Left forelimb (tissue), 1 donor: ENCODE measurements at regions not wholly inside any gene's neighbourhood (a gene's known extent, or its start where the extent isn't known, plus 50 kb on each side); places are given as distances from the start of the nearest gene placed in this dataset.
"Not testable (repeated sequence)": the region's sequence is repeated elsewhere in the genome, so short reads cannot be mapped to it uniquely, and the experiment has no call there.

Experiments
- DNase-seq: peaks from one replicate; pipeline ENCODE4 v3.0.0-alpha.2; 2018; ENCODE audit warnings: low spot score

DNA sequence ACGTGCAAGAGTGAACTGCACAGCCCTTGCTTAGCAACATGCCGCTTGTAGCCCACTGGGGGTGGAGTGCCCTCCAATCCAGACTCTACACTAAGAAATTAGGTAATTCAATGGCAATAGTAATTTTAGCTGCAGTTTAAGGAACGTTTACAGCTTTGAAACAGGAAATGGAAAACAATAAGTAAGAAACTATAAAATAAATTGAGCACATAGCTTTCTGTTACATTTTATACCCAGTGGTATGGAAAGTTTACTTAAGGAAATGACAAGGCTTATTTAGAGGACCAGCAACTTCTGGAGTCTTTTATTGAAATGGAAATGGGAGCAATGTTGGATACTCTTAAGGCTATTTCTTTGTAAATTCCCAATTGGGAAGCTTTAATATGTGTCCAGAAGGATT, 373.2 kb downstream of the KCNRG start:
- DNase-seq = no peak

GRCh38 chr13:50389726-50390125, 374.5 kb downstream of the KCNRG start:
- DNase-seq = no peak

GRCh38 chr13:50390503-50391248, 375.4 kb downstream of the KCNRG start:
- DNase-seq = no peak

DNA sequence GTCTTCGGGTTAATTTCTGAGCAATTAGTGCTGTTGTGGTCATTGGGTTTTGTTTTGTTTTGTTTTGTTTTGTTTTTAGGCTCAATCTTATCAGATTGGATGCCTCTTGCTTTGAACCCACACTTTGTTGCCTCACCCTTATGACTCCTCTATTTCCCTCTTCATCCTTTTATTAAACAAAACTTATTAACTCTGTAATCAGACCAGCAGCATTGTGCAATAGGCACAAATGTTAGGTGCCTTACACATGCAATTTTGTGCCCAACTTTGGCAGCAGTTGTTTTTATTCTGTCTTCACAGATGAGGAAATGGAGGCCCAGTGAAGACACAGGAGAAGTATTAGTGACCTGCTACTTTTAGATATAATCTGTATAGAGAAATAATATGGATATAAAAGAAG, 377.7 kb downstream of the KCNRG start:
- no peak for DNase-seq

- no peak for DNase-seq
Measured at GRCh38 chr13:50393628-50394027, 378.4 kb downstream of the KCNRG start.

DNA sequence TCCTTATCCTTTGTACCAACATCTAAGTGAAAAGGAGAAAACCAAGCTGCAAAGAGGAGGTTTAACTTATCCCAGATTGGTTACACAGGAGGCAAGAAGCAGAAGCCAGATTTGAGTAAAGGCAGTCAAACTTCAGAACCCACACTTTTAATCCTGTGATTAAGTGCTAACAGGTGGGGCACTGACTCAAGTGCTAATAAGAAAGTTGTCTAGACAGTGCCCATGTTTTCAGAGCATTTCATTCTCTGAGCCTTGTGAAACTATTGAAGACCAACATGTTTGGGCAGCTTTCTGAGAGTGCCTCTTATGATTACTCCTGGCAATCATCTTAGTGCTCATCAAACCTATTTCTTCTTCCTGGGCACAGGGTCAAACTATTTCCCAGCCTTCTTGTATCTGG, 380.8 kb downstream of the KCNRG start:
- no peak for DNase-seq

DNA sequence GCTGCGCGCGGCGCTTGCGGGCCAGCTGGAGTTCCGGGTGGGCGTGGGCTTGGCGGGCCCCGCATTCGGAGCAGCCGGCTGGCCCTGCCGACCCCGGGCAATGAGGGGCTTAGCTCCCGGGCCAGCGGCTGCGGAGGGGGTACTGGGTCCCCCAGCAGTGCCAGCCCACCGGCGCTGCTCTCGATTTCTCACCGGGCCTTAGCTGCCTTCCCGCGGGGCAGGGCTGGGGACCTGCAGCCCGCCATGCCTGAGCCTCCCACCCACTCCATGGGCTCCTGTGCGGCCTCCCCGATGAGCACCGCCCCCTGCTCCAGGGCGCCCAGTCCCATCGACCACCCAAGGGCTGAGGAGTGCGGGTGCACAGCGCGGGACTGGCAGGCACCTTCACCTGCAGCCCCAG, 381.4 kb downstream of the KCNRG start:
- not testable (repeated sequence) for DNase-seq

DNA sequence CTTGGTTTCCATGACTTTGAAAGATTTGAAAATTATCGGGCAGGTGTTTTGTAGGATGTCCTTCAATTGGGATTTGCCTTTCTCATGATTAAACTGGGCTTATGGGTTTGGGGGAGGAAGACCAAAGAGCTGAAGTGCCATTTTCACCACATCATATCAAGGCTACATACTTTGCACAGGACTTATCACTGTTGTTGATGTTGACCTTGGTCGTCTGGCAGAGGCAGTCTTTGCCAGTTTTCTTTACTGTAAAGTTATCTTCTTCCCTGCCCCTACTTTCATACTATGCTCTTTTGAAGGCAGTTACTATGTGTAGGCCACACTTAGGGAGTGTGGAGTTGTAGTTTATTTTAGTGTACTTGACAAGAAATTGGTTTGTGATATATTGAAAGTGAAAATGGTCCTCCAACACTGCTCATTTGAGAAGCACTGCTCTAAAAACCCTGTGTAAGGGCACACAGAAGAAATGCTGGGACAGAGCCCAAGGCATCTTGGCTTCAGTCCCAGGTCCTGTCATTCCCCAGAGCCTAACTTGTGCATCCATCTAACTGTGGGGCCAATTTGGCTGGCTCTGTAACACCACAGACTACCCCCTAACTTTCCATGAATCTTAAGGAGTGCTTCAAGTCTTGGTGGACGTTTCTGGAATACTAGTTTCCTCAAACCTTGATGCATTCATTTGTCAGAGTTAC, 384.9 kb downstream of the KCNRG start:
- no peak for DNase-seq

DNA sequence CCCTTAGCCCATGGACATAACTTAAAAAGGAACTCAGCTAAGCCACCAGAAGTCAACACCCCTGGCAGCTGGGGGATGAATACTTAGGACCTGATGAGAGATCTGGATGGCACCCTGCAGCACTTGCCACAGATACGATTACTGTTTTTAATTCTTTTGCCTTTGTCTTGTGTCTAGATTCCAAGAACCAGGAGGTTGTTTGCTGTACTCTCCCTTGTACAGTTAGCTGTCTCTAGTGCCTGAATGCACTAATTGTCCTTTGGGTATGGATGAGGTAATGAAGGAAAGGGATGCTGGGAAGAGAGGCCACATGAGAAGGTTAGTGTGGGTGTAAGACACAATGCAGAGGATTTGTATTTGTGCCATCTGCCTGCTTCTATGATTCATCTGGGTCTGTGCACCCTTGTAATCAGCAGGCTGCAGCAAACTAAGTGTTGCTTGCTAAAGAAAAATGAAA, 385.8 kb downstream of the KCNRG start:
- no peak for DNase-seq

DNA sequence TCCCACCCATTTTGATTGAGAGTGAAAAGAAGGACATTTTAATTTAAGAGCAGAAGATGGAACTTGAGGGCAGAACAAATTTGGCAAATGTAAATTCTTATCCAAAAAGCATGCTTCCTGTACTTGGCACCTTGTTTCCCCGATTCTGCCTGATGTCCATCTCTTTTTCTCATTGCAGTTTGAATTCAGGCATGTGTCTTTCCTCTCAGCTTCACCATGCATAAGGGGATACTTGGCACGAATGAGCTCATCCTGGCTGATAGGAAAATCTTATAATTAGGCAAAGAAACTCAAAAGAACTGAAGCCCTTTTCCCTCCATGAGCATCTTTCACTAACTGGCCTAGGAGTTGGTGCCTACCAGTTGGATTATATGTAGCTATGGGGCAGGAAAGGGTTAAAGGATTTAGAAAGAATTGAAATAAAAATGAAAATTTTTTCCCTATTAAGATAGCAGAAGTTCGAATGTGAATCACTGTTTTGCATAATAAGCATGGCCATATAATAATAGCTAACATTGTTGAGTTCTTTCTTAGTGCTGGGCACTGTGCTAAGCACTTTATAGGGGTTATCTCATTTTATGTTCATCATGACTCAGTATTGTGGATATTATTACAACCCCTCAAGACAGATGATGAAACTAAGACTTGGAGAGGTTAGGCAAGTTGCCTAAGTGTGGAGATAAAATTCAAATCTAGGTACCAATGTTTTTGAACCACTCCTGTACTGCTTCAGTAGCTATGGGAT, 386.6 kb downstream of the KCNRG start:
- no peak for DNase-seq

DNA sequence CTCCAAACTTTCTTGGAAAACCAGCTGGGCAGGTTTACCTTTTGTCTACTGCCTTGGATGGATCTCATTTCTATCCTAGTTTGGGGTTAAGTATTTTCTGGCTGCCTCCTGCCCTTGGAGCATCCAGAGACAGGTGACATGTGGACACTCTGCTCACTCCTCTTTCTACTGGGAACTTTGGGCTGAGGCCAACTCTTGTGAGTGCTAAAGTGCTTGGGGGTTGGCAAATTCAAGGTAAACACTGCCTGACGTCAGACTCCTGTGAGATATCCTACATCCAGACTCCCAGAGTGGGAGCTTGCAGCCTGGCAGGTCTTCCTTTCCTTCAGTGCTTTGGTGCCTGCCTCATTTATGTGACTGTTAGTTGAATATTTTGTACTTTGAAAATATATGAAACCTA, 388.1 kb downstream of the KCNRG start:
- no peak for DNase-seq

GRCh38 chr13:50404116-50404515, 388.9 kb downstream of the KCNRG start:
- DNase-seq = no peak

GRCh38 chr13:50404769-50405168, 389.5 kb downstream of the KCNRG start:
- DNase-seq = no peak

DNA sequence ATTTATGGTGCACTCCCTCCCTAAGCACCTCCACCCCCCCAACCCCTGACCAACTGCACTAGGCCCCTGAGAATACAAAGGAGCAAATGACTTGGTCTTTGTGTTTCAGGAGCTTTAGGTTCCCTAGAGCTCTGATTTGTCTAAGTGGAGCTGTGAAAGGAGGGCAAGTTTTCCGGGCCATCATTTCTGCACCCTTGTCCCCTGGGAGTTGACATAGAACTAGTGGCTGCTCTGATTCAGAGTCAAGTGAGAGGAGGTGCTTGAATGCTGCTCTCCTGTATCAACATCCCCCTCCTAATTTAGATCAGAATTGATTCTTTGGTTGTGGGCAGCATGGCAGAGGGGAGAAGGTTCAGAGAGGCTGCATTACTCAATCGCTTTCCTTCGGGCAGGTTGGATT, 391.6 kb downstream of the KCNRG start:
- no peak for DNase-seq

DNA sequence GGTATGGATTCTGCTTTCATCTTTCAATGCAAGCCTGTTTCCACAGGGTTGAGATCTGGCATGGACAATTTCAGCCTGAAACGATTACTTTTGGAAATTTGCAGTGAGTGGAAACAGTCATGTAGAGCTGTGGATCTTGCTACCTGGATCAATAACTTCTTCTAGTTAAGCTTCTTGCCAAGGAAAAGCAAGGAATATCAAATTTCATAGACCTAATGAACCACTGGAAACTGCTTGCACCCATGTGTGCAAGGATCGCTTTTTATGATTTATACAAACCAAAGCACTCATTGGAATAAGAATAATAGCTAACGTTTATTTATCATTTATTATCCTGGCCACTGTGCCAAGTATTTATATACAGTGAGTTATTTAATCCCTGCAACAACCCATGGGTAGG, 392.8 kb downstream of the KCNRG start:
- DNase-seq = no peak

- no peak for DNase-seq
Measured at GRCh38 chr13:50409220-50409619, 394.0 kb downstream of the KCNRG start.

- no peak for DNase-seq
Measured at GRCh38 chr13:50410921-50411746, 395.9 kb downstream of the KCNRG start.

DNA sequence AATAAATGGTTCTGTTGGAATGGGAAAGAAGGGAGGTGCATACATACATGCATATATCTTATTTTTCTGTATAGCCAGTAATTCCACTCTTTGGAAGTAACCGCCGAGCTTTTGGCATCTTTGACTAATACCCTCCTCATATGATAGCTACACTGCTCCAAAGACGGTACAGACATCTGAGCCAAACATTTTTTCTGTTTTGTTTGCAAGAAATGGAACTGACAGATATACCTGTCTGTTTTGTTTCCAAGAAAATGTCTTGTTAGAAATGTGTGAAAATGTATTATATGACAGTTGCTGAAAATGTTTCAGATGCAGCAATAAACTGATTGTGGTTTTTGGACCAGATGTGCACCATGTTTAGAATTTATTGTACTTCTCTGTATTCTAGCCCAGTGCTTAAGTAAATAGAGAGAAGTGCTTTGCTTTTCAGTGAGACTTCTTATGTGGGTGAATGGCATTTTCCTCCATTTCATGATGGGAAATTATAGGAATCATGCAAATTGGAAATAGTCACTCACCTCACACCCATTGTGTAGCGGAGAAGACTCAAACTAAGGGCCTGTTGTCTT, 396.9 kb downstream of the KCNRG start:
- no peak for DNase-seq

DNA sequence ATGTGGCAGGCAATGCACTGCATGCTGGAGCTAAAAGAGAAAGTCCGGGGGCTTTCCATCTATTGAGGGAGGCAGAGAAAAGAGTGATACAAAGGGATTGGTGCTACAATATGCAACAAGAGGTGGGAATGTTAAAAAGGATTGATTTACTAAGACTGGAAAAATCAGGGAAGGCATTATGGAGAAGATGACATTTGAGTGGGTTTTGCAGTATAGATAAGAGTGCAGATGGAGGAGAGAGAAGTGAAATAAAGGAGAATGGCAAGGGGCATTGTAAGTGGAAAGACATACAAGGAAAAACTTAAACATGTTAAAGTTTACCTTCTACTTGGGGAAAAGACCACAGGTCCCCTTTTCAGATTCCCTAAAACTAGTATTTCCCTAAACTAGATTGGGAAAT, 399.4 kb downstream of the KCNRG start:
- DNase-seq = no peak

DNA sequence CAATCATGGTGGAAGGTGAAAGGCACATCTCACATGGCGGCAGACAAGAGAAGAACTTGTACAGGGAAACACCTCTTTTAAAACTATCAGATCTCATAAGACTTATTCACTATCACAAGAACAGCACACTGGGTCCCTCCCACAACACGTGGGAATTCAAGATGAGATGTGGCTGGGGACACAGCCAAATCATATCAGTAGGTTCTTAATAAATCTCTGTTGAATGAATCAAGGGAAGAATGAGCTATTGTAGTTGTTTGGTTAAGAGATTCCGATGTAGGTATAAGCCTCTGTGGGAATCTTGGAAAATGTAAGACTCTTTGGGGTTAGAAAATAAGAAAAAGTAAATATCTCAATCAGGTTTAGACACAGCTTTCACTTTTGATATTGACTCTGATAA, 400.2 kb downstream of the KCNRG start:
- DNase-seq = no peak

DNA sequence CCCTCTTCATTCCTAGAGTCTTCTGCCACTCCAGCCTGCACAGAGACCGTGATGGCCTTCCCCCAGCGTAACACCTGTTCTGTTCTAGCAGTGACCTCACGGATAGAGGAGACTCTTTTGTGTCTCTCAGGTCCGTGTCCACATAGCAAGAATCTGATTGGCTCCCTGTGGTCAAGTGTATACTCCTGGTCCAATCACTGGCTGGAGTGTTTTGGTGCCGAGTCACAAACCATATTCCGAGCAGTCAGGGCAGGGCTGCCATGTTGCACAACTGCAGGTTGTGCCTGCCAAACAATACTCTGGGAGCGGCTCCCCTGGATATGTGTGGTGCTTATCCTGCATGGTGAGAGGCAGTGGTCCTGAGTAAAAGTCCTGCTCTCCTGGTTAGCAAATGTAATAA, 402.4 kb downstream of the KCNRG start:
- no peak for DNase-seq
